GM23338 (cell line): ENCODE measurements at regions not wholly inside any gene's neighbourhood (a gene's known extent, or its start where the extent isn't known, plus 50 kb on each side); places are given as distances from the start of the nearest gene placed in this dataset.

ENCODE experiments used
- ATAC-seq: fragments of 200-7000 bp; cut with Tn5 transposase; 3 replicates; pipeline ENCODE4 v1.9.1; 2020
- DNase-seq: peaks from one replicate; pipeline ENCODE4 v3.0.0-alpha.2; 2015; ENCODE audit warnings: low spot score
- H2AFZ ChIP-seq: fragments of 200-600 bp; sonication (generic); 2 replicates; pipeline ENCODE4 v1.8.0; 2016; ENCODE audit warnings: antibody characterized with exemption, mild to moderate bottlenecking, moderate library complexity
- H3F3A ChIP-seq: fragments of 200-600 bp; sonication (generic); replicated peaks from 2 replicates; pipeline ENCODE4 v1.8.0; 2017; ENCODE audit warnings: antibody characterized with exemption, mixed run types, low read depth
- H3K27ac ChIP-seq: fragments of 200-600 bp; sonication (generic); 2 replicates; pipeline ENCODE4 v1.6.1; 2016; ENCODE audit warnings: low read depth
- H3K27me3 ChIP-seq: fragments of 200-600 bp; sonication (generic); 2 replicates; pipeline ENCODE4 v1.8.0; 2016; ENCODE audit warnings: mild to moderate bottlenecking, mixed run types, moderate library complexity; ENCODE audit not compliant: insufficient read depth
- H3K36me3 ChIP-seq: fragments of 200-600 bp; sonication (generic); 2 replicates; pipeline ENCODE4 v1.8.0; 2016; ENCODE audit warnings: mild to moderate bottlenecking; ENCODE audit not compliant: insufficient read depth
- H3K4me1 ChIP-seq: fragments of 200-600 bp; sonication (generic); 2 replicates; pipeline ENCODE4 v1.8.0; 2016; ENCODE audit warnings: mild to moderate bottlenecking, moderate library complexity; ENCODE audit not compliant: insufficient read depth
- H3K4me2 ChIP-seq: fragments of 200-600 bp; sonication (generic); 2 replicates; pipeline ENCODE4 v1.7.1; 2017; ENCODE audit warnings: mixed run types
- H3K4me3 ChIP-seq: fragments of 200-600 bp; sonication (generic); 2 replicates; pipeline ENCODE4 v1.6.1; 2016; ENCODE audit warnings: mixed run types
- H3K79me2 ChIP-seq: fragments of 200-600 bp; sonication (generic); replicated peaks from 2 replicates; pipeline ENCODE4 v1.8.0; 2017; ENCODE audit warnings: mild to moderate bottlenecking; ENCODE audit not compliant: insufficient read depth
- H3K9me2 ChIP-seq: fragments of 200-600 bp; sonication (generic); 2 replicates; pipeline ENCODE4 v1.8.0; 2017; ENCODE audit not compliant: insufficient read depth
- H4K20me1 ChIP-seq: fragments of 200-600 bp; sonication (generic); replicated peaks from 2 replicates; pipeline ENCODE4 v1.8.0; 2017; ENCODE audit warnings: mild to moderate bottlenecking; ENCODE audit not compliant: insufficient read depth
- H3K27ac Mint-ChIP-seq: 2 replicates; pipeline ENCODE4 v1.8.0; 2020; ENCODE audit warnings: inconsistent platforms, mild to moderate bottlenecking, moderate library complexity, mixed read lengths
- H3K27me3 Mint-ChIP-seq: 3 replicates; pipeline ENCODE4 v1.8.0; 2022; ENCODE audit warnings: low read depth, mild to moderate bottlenecking, moderate library complexity, mixed read lengths, inconsistent platforms; ENCODE audit not compliant: insufficient read depth, poor library complexity
- H3K36me3 Mint-ChIP-seq: 3 replicates; pipeline ENCODE4 v1.8.0; 2021; ENCODE audit warnings: low read depth, mild to moderate bottlenecking, inconsistent platforms, moderate library complexity, mixed read lengths
- H3K4me1 Mint-ChIP-seq: 3 replicates; pipeline ENCODE4 v1.8.0; 2020; ENCODE audit warnings: mild to moderate bottlenecking, inconsistent platforms, mixed read lengths
- H3K4me3 Mint-ChIP-seq: 3 replicates; pipeline ENCODE4 v1.8.0; 2021; ENCODE audit warnings: moderate library complexity, mild to moderate bottlenecking, inconsistent platforms, mixed read lengths
- H3K9me3 Mint-ChIP-seq: 3 replicates; pipeline ENCODE4 v1.8.0; 2020; ENCODE audit warnings: moderate library complexity, mild to moderate bottlenecking, inconsistent platforms, mixed read lengths
- CREB1 ChIP-seq: fragments of 250-450 bp; sonication (Bioruptor Pico); IDR thresholded peaks from 2 replicates; pipeline ENCODE4 v1.5.0; 2020; ENCODE audit warnings: low read depth, mild to moderate bottlenecking, moderate library complexity
- EZH2 ChIP-seq: fragments of 200-600 bp; sonication (generic); IDR thresholded peaks from one replicate; pipeline ENCODE4 v1.8.0; 2017; ENCODE audit warnings: antibody characterized with exemption, mild to moderate bottlenecking, low read depth; ENCODE audit not compliant: unreplicated experiment
- EZH2phosphoT487 ChIP-seq: fragments of 200-600 bp; sonication (generic); IDR thresholded peaks from one replicate; pipeline ENCODE4 v1.8.1; 2018; ENCODE audit warnings: antibody characterized with exemption; ENCODE audit not compliant: unreplicated experiment
- JUNB ChIP-seq: IDR thresholded peaks from one replicate; pipeline ENCODE4 v1.6.1; 2016; ENCODE audit warnings: antibody characterized with exemption; ENCODE audit not compliant: unreplicated experiment
- NANOG ChIP-seq: IDR thresholded peaks from 2 replicates; pipeline ENCODE4 v1.6.1; 2016; ENCODE audit warnings: antibody characterized with exemption, borderline replicate concordance
- POLR2AphosphoS5 ChIP-seq: IDR thresholded peaks from 2 replicates; pipeline ENCODE4 v1.6.1; 2016; ENCODE audit warnings: antibody characterized with exemption, low read depth
- STAT1 ChIP-seq: IDR thresholded peaks from one replicate; pipeline ENCODE4 v1.6.1; 2016; ENCODE audit warnings: antibody characterized with exemption; ENCODE audit not compliant: unreplicated experiment
- ZNF114 ChIP-seq: fragments of 250-450 bp; sonication (Bioruptor Pico); IDR thresholded peaks from 2 replicates; pipeline ENCODE4 v1.5.0; 2020; ENCODE audit warnings: mild to moderate bottlenecking, moderate library complexity
- ZNF331 ChIP-seq: fragments of 250-450 bp; sonication (Bioruptor Pico); IDR thresholded peaks from 2 replicates; pipeline ENCODE4 v1.5.0; 2020; ENCODE audit warnings: low read depth, mild to moderate bottlenecking, moderate library complexity
- TF ChIP-seq, protein P1 (sequence below): fragments of 250-450 bp; sonication (Bioruptor Pico); IDR thresholded peaks from 2 replicates; pipeline ENCODE4 v1.5.0; 2020; ENCODE audit warnings: mild to moderate bottlenecking, moderate library complexity
- TF ChIP-seq, protein P2 (sequence below): IDR thresholded peaks from 2 replicates; pipeline ENCODE4 v1.6.1; 2016; ENCODE audit warnings: antibody characterized with exemption
- TF ChIP-seq, protein P3 (sequence below): IDR thresholded peaks from one replicate; pipeline ENCODE4 v1.6.1; 2018; ENCODE audit warnings: antibody characterized with exemption; ENCODE audit not compliant: unreplicated experiment

DNA sequence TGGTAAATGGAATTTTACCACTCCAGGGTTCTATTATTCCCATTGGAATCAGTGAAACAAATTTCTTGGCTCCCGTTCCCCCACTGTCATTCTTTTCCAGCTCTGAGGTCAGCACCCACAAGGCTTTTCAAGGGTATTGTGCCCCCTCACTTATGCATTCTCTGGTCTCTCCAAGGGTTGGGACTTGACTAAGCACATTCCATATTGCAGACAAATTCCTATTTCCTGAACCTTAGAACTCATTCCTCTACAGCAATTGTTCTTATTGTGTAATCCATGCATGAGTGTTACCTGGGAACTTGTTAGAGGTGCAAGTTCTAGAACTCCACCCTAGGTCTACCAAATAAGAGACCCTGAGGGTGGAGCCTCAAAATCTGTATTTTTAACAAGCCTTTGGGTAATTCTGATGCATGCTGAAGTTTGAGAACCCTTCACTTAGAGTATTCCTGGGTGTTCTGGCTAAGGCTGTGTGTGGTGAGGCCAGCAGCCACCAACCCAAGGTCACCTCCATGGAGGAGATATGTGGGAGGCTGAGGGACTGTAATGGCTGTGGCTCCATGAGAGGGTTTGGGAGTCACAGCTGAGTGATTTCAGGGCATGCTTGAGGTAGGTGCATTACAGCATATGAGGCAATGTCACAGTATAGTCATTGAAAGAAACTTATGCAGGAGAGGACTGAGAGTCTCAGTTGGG lies 150.9 kb downstream of the TTC6 start (continued):
- TF ChIP-seq, protein P1, sequence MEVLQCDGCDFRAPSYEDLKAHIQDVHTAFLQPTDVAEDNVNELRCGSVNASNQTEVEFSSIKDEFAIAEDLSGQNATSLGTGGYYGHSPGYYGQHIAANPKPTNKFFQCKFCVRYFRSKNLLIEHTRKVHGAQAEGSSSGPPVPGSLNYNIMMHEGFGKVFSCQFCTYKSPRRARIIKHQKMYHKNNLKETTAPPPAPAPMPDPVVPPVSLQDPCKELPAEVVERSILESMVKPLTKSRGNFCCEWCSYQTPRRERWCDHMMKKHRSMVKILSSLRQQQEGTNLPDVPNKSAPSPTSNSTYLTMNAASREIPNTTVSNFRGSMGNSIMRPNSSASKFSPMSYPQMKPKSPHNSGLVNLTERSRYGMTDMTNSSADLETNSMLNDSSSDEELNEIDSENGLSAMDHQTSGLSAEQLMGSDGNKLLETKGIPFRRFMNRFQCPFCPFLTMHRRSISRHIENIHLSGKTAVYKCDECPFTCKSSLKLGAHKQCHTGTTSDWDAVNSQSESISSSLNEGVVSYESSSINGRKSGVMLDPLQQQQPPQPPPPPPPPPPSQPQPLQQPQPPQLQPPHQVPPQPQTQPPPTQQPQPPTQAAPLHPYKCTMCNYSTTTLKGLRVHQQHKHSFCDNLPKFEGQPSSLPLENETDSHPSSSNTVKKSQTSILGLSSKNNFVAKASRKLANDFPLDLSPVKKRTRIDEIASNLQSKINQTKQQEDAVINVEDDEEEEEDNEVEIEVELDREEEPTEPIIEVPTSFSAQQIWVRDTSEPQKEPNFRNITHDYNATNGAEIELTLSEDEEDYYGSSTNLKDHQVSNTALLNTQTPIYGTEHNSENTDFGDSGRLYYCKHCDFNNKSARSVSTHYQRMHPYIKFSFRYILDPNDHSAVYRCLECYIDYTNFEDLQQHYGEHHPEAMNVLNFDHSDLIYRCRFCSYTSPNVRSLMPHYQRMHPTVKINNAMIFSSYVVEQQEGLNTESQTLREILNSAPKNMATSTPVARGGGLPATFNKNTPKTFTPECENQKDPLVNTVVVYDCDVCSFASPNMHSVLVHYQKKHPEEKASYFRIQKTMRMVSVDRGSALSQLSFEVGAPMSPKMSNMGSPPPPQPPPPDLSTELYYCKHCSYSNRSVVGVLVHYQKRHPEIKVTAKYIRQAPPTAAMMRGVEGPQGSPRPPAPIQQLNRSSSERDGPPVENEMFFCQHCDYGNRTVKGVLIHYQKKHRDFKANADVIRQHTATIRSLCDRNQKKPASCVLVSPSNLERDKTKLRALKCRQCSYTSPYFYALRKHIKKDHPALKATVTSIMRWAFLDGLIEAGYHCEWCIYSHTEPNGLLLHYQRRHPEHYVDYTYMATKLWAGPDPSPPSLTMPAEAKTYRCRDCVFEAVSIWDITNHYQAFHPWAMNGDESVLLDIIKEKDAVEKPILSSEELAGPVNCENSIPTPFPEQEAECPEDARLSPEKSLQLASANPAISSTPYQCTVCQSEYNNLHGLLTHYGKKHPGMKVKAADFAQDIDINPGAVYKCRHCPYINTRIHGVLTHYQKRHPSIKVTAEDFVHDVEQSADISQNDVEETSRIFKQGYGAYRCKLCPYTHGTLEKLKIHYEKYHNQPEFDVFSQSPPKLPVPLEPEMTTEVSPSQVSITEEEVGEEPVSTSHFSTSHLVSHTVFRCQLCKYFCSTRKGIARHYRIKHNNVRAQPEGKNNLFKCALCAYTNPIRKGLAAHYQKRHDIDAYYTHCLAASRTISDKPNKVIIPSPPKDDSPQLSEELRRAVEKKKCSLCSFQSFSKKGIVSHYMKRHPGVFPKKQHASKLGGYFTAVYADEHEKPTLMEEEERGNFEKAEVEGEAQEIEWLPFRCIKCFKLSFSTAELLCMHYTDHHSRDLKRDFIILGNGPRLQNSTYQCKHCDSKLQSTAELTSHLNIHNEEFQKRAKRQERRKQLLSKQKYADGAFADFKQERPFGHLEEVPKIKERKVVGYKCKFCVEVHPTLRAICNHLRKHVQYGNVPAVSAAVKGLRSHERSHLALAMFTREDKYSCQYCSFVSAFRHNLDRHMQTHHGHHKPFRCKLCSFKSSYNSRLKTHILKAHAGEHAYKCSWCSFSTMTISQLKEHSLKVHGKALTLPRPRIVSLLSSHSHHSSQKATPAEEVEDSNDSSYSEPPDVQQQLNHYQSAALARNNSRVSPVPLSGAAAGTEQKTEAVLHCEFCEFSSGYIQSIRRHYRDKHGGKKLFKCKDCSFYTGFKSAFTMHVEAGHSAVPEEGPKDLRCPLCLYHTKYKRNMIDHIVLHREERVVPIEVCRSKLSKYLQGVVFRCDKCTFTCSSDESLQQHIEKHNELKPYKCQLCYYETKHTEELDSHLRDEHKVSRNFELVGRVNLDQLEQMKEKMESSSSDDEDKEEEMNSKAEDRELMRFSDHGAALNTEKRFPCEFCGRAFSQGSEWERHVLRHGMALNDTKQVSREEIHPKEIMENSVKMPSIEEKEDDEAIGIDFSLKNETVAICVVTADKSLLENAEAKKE (CRISPR knock-in tag) = no peak
- TF ChIP-seq ZNF114 (CRISPR knock-in tag) (no peak), EZH2 (no peak), ZNF331 (no peak), EZH2phosphoT487 (no peak), POLR2AphosphoS5 (no peak)
- TF ChIP-seq, protein P2, sequence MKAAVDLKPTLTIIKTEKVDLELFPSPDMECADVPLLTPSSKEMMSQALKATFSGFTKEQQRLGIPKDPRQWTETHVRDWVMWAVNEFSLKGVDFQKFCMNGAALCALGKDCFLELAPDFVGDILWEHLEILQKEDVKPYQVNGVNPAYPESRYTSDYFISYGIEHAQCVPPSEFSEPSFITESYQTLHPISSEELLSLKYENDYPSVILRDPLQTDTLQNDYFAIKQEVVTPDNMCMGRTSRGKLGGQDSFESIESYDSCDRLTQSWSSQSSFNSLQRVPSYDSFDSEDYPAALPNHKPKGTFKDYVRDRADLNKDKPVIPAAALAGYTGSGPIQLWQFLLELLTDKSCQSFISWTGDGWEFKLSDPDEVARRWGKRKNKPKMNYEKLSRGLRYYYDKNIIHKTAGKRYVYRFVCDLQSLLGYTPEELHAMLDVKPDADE = no peak

DNA sequence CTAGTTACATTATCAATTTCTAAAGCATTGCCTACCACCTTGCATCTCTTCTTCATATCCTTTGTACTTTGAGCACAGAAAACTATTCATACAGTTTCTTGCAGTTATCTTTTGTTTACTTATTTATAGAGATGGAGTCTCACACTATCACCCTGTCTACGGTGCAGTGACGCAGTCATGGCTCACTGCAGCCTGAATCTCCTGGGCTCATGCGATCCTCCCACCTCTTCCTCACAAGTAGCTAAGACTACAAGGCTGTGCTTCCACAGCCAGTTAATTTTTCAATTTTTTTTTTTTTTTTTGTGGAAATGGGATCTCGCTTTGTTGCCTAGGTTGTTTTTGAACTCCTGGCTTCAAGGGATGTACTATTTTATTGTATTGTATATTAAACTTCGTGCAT lies 158.0 kb downstream of the TTC6 start:
- Histone ChIP-seq H3K36me3 (no peaks in the 10 kb centered on the region), H2AFZ (no peak overlapping the region), H3K27me3 (no peaks in the 10 kb centered on the region), H3K4me2 (no peak overlapping the region), H3K4me1 (peaks cover 5% of the 10 kb centered on the region; the same call in 1 of the 2 replicates), H3K27ac (no peak overlapping the region), H3K4me3 (no peak overlapping the region), H3F3A (no peaks in the 10 kb centered on the region), H4K20me1 (no peaks in the 10 kb centered on the region), H3K9me2 (no peaks in the 10 kb centered on the region), H3K79me2 (no peaks in the 10 kb centered on the region)
- H3K27ac Mint-ChIP-seq = no peak overlapping the region
- ATAC-seq (no peak), DNase-seq (no peak)
- no peak overlapping the region for H3K4me3 Mint-ChIP-seq
- H3K9me3 Mint-ChIP-seq = no peaks in the 10 kb centered on the region
- H3K27me3 Mint-ChIP-seq = no peaks in the 10 kb centered on the region
- H3K36me3 Mint-ChIP-seq = no peaks in the 10 kb centered on the region
- peaks cover 1% of the 10 kb centered on the region for H3K4me1 Mint-ChIP-seq
- TF ChIP-seq, protein P3, sequence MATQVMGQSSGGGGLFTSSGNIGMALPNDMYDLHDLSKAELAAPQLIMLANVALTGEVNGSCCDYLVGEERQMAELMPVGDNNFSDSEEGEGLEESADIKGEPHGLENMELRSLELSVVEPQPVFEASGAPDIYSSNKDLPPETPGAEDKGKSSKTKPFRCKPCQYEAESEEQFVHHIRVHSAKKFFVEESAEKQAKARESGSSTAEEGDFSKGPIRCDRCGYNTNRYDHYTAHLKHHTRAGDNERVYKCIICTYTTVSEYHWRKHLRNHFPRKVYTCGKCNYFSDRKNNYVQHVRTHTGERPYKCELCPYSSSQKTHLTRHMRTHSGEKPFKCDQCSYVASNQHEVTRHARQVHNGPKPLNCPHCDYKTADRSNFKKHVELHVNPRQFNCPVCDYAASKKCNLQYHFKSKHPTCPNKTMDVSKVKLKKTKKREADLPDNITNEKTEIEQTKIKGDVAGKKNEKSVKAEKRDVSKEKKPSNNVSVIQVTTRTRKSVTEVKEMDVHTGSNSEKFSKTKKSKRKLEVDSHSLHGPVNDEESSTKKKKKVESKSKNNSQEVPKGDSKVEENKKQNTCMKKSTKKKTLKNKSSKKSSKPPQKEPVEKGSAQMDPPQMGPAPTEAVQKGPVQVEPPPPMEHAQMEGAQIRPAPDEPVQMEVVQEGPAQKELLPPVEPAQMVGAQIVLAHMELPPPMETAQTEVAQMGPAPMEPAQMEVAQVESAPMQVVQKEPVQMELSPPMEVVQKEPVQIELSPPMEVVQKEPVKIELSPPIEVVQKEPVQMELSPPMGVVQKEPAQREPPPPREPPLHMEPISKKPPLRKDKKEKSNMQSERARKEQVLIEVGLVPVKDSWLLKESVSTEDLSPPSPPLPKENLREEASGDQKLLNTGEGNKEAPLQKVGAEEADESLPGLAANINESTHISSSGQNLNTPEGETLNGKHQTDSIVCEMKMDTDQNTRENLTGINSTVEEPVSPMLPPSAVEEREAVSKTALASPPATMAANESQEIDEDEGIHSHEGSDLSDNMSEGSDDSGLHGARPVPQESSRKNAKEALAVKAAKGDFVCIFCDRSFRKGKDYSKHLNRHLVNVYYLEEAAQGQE = no peak
- TF ChIP-seq EZH2 = no peak
- no peak for TF ChIP-seq POLR2AphosphoS5
- TF ChIP-seq EZH2phosphoT487 = no peak
- TF ChIP-seq ZNF331 = no peak
- no peak for TF ChIP-seq JUNB
- TF ChIP-seq NANOG = no peak
- no peak for TF ChIP-seq CREB1
- TF ChIP-seq STAT1 = no peak
- TF ChIP-seq ZNF114 (CRISPR knock-in tag) = no peak
- TF ChIP-seq, protein P2 = no peak
